Ovary (tissue), 7 donors: ENCODE measurements at regions not wholly inside any gene's neighbourhood (a gene's known extent, or its start where the extent isn't known, plus 50 kb on each side); places are given as distances from the start of the nearest gene placed in this dataset.

Source experiments
- DNase-seq, 5 donors: peaks; one replicate each; pipeline ENCODE4 v3.0.0-alpha.2; 2019 to 2020
- H3K27ac ChIP-seq, 2 donors: fragments of 200-600 bp; one replicate each; pipeline versions ENCODE4 v1.5.1 to v1.8.0; 2019 to 2022
- H3K27me3 ChIP-seq: fragments of 200-600 bp; one replicate; pipeline ENCODE4 v1.8.0; 2022
- H3K36me3 ChIP-seq: fragments of 200-600 bp; sonication (generic); one replicate; pipeline ENCODE4 v1.5.1; 2019
- H3K4me1 ChIP-seq: one replicate; pipeline ENCODE4 v1.8.1; 2013; ENCODE audit warnings: mild to moderate bottlenecking, moderate library complexity; ENCODE audit not compliant: insufficient read depth
- H3K4me3 ChIP-seq: fragments of 200-600 bp; sonication (generic); one replicate; pipeline ENCODE4 v1.5.1; 2017
- H3K9me3 ChIP-seq, 2 donors: fragments of 200-600 bp in 1 of 2; sonication (generic) in 1 of 2; one replicate each; pipeline versions ENCODE4 v1.5.1 to v1.8.1; 2013 to 2019; ENCODE audit warnings: mild to moderate bottlenecking in 1 of 2, moderate library complexity in 1 of 2
- CTCF ChIP-seq, 3 donors: fragments of 450-650 bp in 2 of 3; fragments of 200-600 bp in 1 of 3; IDR thresholded peaks; one replicate each; pipeline versions ENCODE4 v1.5.1 to v1.8.0; 2016 to 2022; ENCODE audit warnings: antibody characterized with exemption in 3 of 3, mild to moderate bottlenecking in 1 of 3
- EP300 ChIP-seq: sonication (generic); formaldehyde crosslinking; IDR thresholded peaks from one replicate; pipeline ENCODE4 v1.6.1; 2017; ENCODE audit warnings: antibody characterized with exemption
- POLR2A ChIP-seq: fragments of 450-650 bp; IDR thresholded peaks from one replicate; pipeline ENCODE4 v1.6.1; 2017; ENCODE audit warnings: antibody characterized with exemption, mild to moderate bottlenecking, moderate library complexity
- WGBS, 3 donors: extraction: QIAGEN DNeasy Blood & Tissue Kit in 1 of 3; methylation state at CpG; one replicate each; pipeline versions ENCODE4 v1.1.5 to v1.1.7; 2013 to 2017; 5-methylcytosine and 5-hydroxymethylcytosine counted together
- intact Hi-C, 4 donors: fragments of 100-400 bp; cut with DNase I; formaldehyde crosslinking; loops; one replicate each; pipeline versions ENCODE4 v1.11.0 to v1.15.1; 2022 to 2023
- donor health status: DM: no; HTN: no; CAD: no; lungs with moderate emphysema.
- donor health status: DM: no; HTN: no; CAD: no.
- donor health status: Bipolar disorder and iron deficiency.
- donor health status: DM: no; HTN: no; CAD: no.
- donor health status: DM: yes; HTN: yes; CAD: no.

- Histone ChIP-seq H3K9me3 (no peaks in the 10 kb centered on the region), H3K27ac (no peak overlapping the region), H3K4me3 (no peak overlapping the region), H3K4me1 (no peaks in the 10 kb centered on the region), H3K36me3 (no peaks in the 10 kb centered on the region), H3K27me3 (no peaks in the 10 kb centered on the region)
- DNase-seq = no peak
- 63 to 77% (median 70%) methylated on average over 1 of the region's 1 CpG for WGBS, 3 donors
- TF ChIP-seq CTCF (IDR thresholded peaks at IDR 0.05) = no peak
- no peak for TF ChIP-seq POLR2A
- TF ChIP-seq EP300 = no peak
- intact Hi-C loops = no loop called here
These were observed 313.3 kb upstream of the NFIA start for GRCh38 chr1:60769082-60769481.

- WGBS, 3 donors = 61 to 64% (median 62%) methylated on average over 5 of the region's 5 CpGs
- no peaks in the 10 kb centered on the region for H3K4me1 ChIP-seq
- intact Hi-C loops = no loop called here
- H3K36me3 ChIP-seq = no peaks in the 10 kb centered on the region
- no peak for DNase-seq
- no peak overlapping the region for H3K27ac ChIP-seq
- H3K9me3 ChIP-seq = no peaks in the 10 kb centered on the region
- H3K27me3 ChIP-seq = no peaks in the 10 kb centered on the region
- TF ChIP-seq CTCF (IDR thresholded peaks at IDR 0.05) (no peak), POLR2A (no peak), EP300 (no peak)
- H3K4me3 ChIP-seq = no peak overlapping the region
These were observed 317.2 kb upstream of the NFIA start for GRCh38 chr1:60765204-60765603.

- WGBS, 3 donors = 64 to 77% (median 74%) methylated on average over 3 of the region's 3 CpGs
- no peaks in the 10 kb centered on the region for H3K27me3 ChIP-seq
- intact Hi-C loops = no loop called here
- H3K4me1 ChIP-seq = no peaks in the 10 kb centered on the region
- H3K27ac ChIP-seq = no peak overlapping the region
- H3K36me3 ChIP-seq = no peaks in the 10 kb centered on the region
- no peaks in the 10 kb centered on the region for H3K9me3 ChIP-seq
- no peak for DNase-seq
- TF ChIP-seq CTCF (IDR thresholded peaks at IDR 0.05) (no peak), POLR2A (no peak), EP300 (no peak)
- H3K4me3 ChIP-seq = no peak overlapping the region
These were observed 317.9 kb upstream of the NFIA start for GRCh38 chr1:60764489-60764888.

GRCh38 chr1:60763741-60764140 is 318.6 kb upstream of the NFIA start:
- Histone ChIP-seq H3K27ac (no peak overlapping the region), H3K4me1 (no peaks in the 10 kb centered on the region), H3K9me3 (no peaks in the 10 kb centered on the region), H3K27me3 (no peaks in the 10 kb centered on the region), H3K36me3 (no peaks in the 10 kb centered on the region), H3K4me3 (no peak overlapping the region)
- intact Hi-C loops = no loop called here
- TF ChIP-seq CTCF (IDR thresholded peaks at IDR 0.05) = no peak
- no peak for TF ChIP-seq EP300
- TF ChIP-seq POLR2A = no peak
- DNase-seq = no peak

GRCh38 chr1:60762911-60763310 is 319.4 kb upstream of the NFIA start:
- Histone ChIP-seq H3K9me3 (no peaks in the 10 kb centered on the region), H3K27ac (no peak overlapping the region), H3K4me3 (no peak overlapping the region), H3K27me3 (no peaks in the 10 kb centered on the region), H3K4me1 (no peaks in the 10 kb centered on the region), H3K36me3 (no peaks in the 10 kb centered on the region)
- TF ChIP-seq CTCF (IDR thresholded peaks at IDR 0.05) = no peak
- TF ChIP-seq POLR2A = no peak
- TF ChIP-seq EP300 = no peak
- WGBS, 3 donors = 27 to 50% (median 31%) methylated on average over 1 of the region's 1 CpG
- no peak for DNase-seq
- intact Hi-C loops = no loop called here
